ENCODE measurements at regions not wholly inside any gene's neighbourhood (a gene's known extent, or its start where the extent isn't known, plus 50 kb on each side); places are given as distances from the start of the nearest gene placed in this dataset.

- in situ Hi-C loops (cut with HindIII; ENCODE audit: low sequenced_read_pairs), result no loop called here
- no peak for DNase-seq (ENCODE audit: low spot score)
These were observed 84.4 kb upstream of the SYPL1 start for GRCh38 chr7:106196460-106197021.

GRCh38 chr7:106193661-106194060, 81.5 kb upstream of the SYPL1 start:
- in situ Hi-C loops (cut with HindIII; ENCODE audit: low sequenced_read_pairs), result no loop called here
- DNase-seq (ENCODE audit: low spot score), result no peak

DNA sequence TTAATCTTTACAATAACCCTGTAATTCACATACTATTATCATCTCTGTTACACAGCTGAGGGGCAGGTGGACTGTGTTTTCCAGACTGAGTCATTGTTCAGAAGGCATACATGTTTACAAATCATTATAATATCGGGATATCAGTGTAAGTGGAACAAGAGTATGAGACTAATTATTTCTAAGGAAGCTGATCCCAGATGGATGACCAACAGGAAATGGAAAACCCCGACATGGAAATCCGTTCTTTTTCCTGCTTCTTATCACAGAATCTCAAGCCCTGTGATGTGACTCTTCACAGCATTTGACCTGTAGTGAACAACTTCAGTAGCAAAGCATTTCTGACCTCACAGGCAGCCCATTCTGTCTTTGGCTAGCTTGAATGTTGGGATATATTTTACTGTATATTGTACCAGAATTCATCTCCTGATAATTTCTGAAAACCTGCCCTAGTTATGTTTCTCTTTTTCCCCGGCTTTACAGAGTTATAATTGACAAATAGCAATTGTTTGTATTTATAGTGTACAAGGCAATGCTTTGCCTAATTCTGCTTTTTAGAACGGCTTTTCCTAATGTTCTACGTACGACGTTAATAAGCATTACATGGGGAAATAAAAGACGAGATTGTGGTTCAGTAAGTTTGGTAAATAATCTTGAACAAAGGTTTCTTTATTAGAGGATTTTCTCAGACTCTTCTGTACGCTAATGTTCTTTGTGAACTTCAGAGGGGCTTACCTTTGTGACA, 78.6 kb upstream of the SYPL1 start:
- in situ Hi-C loops (cut with HindIII; ENCODE audit: low sequenced_read_pairs), result no loop called here
- no peak for DNase-seq (ENCODE audit: low spot score)

- DNase-seq (ENCODE audit: low spot score), result no peak
- in situ Hi-C loops (cut with HindIII; ENCODE audit: low sequenced_read_pairs), result no loop called here
These were observed 75.7 kb upstream of the SYPL1 start for GRCh38 chr7:106187613-106188350.

GRCh38 chr7:106185719-106186118, 73.6 kb upstream of the SYPL1 start:
- DNase-seq (ENCODE audit: low spot score), result no peak
- in situ Hi-C loops (cut with HindIII; ENCODE audit: low sequenced_read_pairs), result no loop called here

DNA sequence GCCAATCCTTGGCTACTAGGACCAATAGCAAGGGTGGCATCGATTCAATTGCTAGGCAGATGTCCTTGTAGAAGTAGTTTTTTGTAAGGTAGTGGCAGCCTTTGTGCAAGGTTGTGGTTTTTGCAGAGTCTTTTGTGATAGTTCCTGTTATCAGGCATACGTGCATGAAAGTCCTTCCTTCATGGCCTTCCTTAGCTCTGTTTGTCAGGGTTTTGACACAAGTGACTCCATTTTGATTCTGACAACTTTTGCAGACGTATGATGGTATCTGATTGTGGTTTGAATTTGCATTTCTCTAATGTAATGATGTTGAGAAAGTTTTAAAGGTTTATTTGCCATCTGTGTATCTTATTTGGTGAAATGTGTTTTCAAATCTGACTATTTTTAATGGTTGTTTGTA, 71.8 kb upstream of the SYPL1 start:
- DNase-seq (ENCODE audit: low spot score), result no peak
- in situ Hi-C loops (cut with HindIII; ENCODE audit: low sequenced_read_pairs), result no loop called here

DNA sequence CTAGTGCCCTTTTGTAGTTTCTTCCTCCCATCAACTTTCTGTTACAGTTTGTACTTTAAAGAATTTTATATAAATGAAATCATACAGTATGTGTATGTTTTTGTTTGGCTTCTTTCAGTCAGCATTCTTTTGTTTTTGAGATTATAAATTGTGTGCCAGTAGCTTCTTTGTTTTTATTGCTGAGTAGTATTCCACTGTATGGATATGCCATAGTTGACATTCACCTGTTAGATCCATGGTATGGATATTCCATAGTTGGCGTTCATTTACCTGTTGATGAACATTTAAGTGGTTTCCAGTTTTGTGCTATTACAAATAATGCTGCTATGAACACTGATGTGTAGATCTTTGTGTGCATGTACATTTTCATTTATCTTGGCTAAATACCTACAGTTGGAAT, 70.8 kb upstream of the SYPL1 start:
- in situ Hi-C loops (cut with HindIII; ENCODE audit: low sequenced_read_pairs), result no loop called here
- DNase-seq (ENCODE audit: low spot score), result no peak

GRCh38 chr7:106181658-106182265, 69.7 kb upstream of the SYPL1 start:
- in situ Hi-C loops (cut with HindIII; ENCODE audit: low sequenced_read_pairs), result no loop called here
- no peak for DNase-seq (ENCODE audit: low spot score)

DNA sequence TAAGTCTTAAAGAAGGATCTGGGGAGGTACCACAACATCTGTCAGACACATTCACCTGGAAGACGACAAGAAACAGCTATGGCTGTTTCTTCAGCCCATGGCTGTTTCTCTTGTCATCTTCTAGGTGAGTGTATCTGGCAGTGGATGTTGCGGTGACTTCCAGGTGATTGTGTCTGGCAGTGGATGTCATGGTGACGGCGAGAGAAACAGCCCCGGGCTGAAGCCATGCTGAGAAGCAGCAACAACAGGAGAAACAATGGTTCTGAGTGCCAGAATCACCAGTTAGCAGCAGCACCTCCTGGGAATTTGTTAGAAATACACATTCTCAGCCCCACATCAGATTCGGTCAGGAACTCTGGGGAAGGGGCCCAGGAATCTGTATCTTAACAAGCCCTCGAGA, 68.6 kb upstream of the SYPL1 start:
- no peak for DNase-seq (ENCODE audit: low spot score)
- in situ Hi-C loops (cut with HindIII; ENCODE audit: low sequenced_read_pairs), result no loop called here

GRCh38 chr7:106179256-106179655, 67.1 kb upstream of the SYPL1 start:
- in situ Hi-C loops (cut with HindIII; ENCODE audit: low sequenced_read_pairs), result no loop called here

DNA sequence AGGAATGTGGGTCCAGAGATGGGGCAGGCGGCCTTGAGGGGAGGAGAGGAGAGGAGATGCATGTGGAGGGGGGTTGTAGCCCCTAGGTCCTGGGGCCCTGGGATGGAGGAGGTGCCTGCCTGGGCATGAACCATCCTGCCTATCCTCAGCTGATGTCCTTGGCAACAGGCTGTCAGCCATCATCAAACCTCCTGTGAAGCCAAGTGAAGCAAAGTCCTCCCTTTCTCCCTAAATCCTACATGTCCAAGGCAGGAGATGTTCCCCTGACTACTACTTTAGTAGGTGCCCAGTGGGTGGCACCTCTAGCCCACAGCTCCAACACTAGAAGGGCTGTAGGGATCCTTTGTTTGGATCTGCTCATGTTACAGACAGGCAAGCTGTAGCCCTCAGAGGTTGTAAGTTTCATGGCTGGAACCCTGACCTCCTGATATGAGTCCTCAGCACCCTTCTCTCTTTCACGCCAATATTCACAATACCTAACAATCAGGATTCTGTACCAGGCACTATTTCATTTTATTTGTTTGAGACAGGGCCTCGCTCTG, 66.6 kb upstream of the SYPL1 start:
- in situ Hi-C loops (cut with HindIII; ENCODE audit: low sequenced_read_pairs), result no loop called here

More at GRCh38 chr7:106179256-106179655, 67.1 kb upstream of the SYPL1 start:
- DNase-seq (ENCODE audit: low spot score), result no peak

DNA sequence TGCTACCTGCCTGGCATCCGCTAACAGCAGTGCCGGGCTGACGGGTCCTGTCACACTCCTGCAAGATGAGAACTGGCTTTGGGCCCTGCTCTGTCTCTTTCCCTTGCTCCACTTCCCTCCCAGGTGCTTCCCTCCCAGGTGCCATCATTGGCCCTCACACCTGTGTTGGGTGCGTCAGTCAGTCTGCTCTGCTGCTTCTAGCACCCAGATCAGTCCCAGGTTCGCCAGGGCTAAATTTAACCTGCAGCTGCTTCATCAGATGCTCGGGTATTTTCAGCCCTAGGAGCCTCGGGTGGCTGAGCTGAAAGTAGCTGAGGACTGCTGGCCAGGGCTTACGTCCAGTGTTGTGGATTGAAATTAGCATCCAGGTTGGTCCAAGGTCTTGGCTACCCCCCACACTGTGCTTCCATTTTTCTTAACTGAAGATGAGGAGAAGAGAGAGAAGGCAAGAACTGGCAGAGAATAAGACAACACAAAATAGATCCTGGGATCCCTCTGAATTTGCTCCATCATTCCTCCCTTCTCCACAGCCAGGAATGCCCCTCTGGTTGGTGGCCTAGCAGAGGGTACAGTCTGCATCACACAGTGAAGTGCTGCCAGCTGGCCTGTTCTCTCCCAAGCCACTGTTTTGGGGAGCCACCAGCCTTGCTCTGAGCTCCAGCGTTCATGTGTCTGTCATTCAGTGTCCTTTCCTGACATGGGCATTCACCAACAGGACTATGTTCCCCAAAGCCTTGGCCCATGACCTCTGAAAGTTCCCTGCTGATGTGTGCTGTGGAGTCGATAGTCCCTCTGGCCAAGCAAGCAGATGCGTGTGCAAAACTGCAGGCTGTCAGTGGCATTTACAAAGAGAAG, 65.9 kb upstream of the SYPL1 start:
- in situ Hi-C loops (cut with HindIII; ENCODE audit: low sequenced_read_pairs), result no loop called here
- peak; percentile 85 for DNase-seq (ENCODE audit: low spot score)

More for the DNA sequence above, 66.6 kb upstream of the SYPL1 start:
- DNase-seq (ENCODE audit: low spot score), result peak; percentile 9

DNA sequence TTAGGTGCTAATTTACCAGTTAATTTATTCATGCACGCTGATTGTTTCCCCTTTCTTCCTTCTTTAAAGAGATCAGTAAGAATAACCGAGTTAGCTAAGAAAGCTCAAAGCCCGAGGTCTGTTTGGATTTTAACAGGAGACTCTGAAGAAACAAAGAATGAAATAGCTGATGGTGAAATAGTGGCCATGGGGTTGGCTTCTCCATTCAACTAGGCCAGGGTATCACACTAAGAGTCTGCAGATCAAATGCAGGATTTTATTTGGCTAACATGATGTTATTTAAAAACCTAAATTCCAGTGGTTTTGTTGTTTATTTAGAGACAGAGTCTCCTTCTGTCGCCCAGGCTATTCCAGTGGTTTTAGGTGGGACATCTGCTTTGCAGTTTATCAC, 65.2 kb upstream of the SYPL1 start:
- no peak for DNase-seq (ENCODE audit: low spot score)
- in situ Hi-C loops (cut with HindIII; ENCODE audit: low sequenced_read_pairs), result no loop called here

- in situ Hi-C loops (cut with HindIII; ENCODE audit: low sequenced_read_pairs), result no loop called here
- peak; percentile 86 for DNase-seq (ENCODE audit: low spot score)
These were observed 64.5 kb upstream of the SYPL1 start for GRCh38 chr7:106176414-106177299.

- in situ Hi-C loops (cut with HindIII; ENCODE audit: low sequenced_read_pairs), result no loop called here
- no peak for DNase-seq (ENCODE audit: low spot score)
These were observed 63.4 kb upstream of the SYPL1 start for GRCh38 chr7:106175507-106175906.

- in situ Hi-C loops (cut with HindIII; ENCODE audit: low sequenced_read_pairs), result no loop called here
- no peak for DNase-seq (ENCODE audit: low spot score)
These were observed 58.5 kb upstream of the SYPL1 start for GRCh38 chr7:106170651-106171050.

- in situ Hi-C loops (cut with HindIII; ENCODE audit: low sequenced_read_pairs), result no loop called here
- DNase-seq (ENCODE audit: low spot score), result peak; percentile 87
These were observed 57.9 kb upstream of the SYPL1 start for GRCh38 chr7:106169821-106170610.
